GM23248 (cell line): ENCODE measurements at regions not wholly inside any gene's neighbourhood (a gene's known extent, or its start where the extent isn't known, plus 50 kb on each side); places are given as distances from the start of the nearest gene placed in this dataset.

ENCODE experiments used
- DNase-seq: peaks from one replicate; pipeline ENCODE4 v3.0.0-alpha.2; 2015
- H2AFZ ChIP-seq: fragments of 200-600 bp; sonication (generic); 2 replicates; pipeline ENCODE4 v1.6.1; 2016; ENCODE audit warnings: antibody characterized with exemption
- H3F3A ChIP-seq: fragments of 200-600 bp; sonication (generic); 2 replicates; pipeline ENCODE4 v1.6.1; 2016; ENCODE audit warnings: mild to moderate bottlenecking, antibody characterized with exemption, mixed run types; ENCODE audit not compliant: insufficient read depth
- H3K27ac ChIP-seq: fragments of 200-600 bp; sonication (generic); 2 replicates; pipeline ENCODE4 v1.5.1; 2016; ENCODE audit warnings: mild to moderate bottlenecking
- H3K27me3 ChIP-seq: fragments of 200-600 bp; sonication (generic); replicated peaks from 2 replicates; pipeline ENCODE4 v1.6.1; 2016; ENCODE audit warnings: mild to moderate bottlenecking; ENCODE audit not compliant: insufficient read depth
- H3K36me3 ChIP-seq: fragments of 200-600 bp; sonication (generic); 2 replicates; pipeline ENCODE4 v1.6.1; 2016; ENCODE audit warnings: low read depth, mild to moderate bottlenecking
- H3K4me1 ChIP-seq: fragments of 200-600 bp; sonication (generic); 2 replicates; pipeline ENCODE4 v1.6.1; 2016; ENCODE audit warnings: mild to moderate bottlenecking; ENCODE audit not compliant: insufficient read depth
- H3K4me2 ChIP-seq: fragments of 200-600 bp; sonication (generic); one replicate; pipeline ENCODE4 v1.6.1; 2016; ENCODE audit warnings: mild to moderate bottlenecking; ENCODE audit not compliant: unreplicated experiment
- H3K4me3 ChIP-seq: fragments of 200-600 bp; sonication (generic); 2 replicates; pipeline ENCODE4 v1.5.1; 2016; ENCODE audit warnings: mild to moderate bottlenecking
- H3K79me2 ChIP-seq: fragments of 200-600 bp; sonication (generic); 2 replicates; pipeline ENCODE4 v1.6.1; 2016; ENCODE audit warnings: mild to moderate bottlenecking; ENCODE audit not compliant: insufficient read depth
- H3K9ac ChIP-seq: fragments of 200-600 bp; sonication (generic); 2 replicates; pipeline ENCODE4 v1.6.1; 2016; ENCODE audit warnings: mild to moderate bottlenecking
- H3K9me2 ChIP-seq: fragments of 200-600 bp; sonication (generic); 2 replicates; pipeline ENCODE4 v1.6.1; 2016; ENCODE audit warnings: mixed run types, mild to moderate bottlenecking, moderate library complexity; ENCODE audit not compliant: insufficient read depth
- H3K9me3 ChIP-seq: fragments of 200-600 bp; sonication (generic); one replicate; pipeline ENCODE4 v1.6.1; 2017; ENCODE audit warnings: low read depth
- H4K20me1 ChIP-seq: fragments of 200-600 bp; sonication (generic); 2 replicates; pipeline ENCODE4 v1.6.0; 2016; ENCODE audit not compliant: insufficient read depth
- EZH2 ChIP-seq: fragments of 200-600 bp; sonication (generic); IDR thresholded peaks from 2 replicates; pipeline ENCODE4 v1.6.1; 2018; ENCODE audit warnings: antibody characterized with exemption, mild to moderate bottlenecking; ENCODE audit not compliant: insufficient read depth, poor library complexity, severe bottlenecking
- EZH2phosphoT487 ChIP-seq: fragments of 200-600 bp; sonication (generic); IDR thresholded peaks from 2 replicates; pipeline ENCODE4 v1.6.1; 2018; ENCODE audit warnings: antibody characterized with exemption, moderate library complexity, mild to moderate bottlenecking, low read depth; ENCODE audit not compliant: insufficient read depth
- WGBS, 2 experiments: methylation state at CpG; one replicate each; pipeline ENCODE4 v1.1.6; 2015 to 2017; ENCODE audit warnings: low lambda C conversion rate in 2 of 2, low coverage in 1 of 2; ENCODE audit errors: missing lambda C conversion rate in 2 of 2; 5-methylcytosine and 5-hydroxymethylcytosine counted together
- in situ Hi-C: fragments of 300-500 bp; cut with MboI; formaldehyde crosslinking; loops from 2 replicates; pipeline ENCODE4 v1.15.0; 2020

DNA sequence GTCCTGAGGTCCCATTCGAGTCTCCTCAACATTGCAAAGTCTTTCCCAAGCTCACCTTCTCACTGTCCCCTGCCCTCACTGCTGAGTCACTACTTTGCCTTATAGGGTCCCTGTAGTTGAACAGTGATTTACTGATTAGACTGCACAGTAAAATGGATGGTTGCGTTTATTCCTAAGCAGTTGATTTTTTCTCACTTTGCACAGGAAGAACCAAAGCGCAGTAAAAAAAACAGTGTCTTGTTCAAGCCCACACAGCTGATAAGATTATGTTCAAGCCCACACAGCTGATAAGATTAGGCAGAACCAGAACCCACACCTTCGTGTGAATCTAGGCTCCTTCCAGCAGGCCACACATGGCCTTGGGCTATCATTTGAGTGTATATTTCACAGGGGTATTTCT, 215.3 kb upstream of the COPS8 start:
- H3K4me2 ChIP-seq: no peak overlapping the region
- no peaks in the 10 kb centered on the region for H3K27me3 ChIP-seq
- no peaks in the 10 kb centered on the region for H4K20me1 ChIP-seq
- peaks cover 20% of the 10 kb centered on the region for H3K4me1 ChIP-seq
- H3F3A ChIP-seq: peaks cover 29% of the 10 kb centered on the region
- DNase-seq: no peak
- no peak overlapping the region for H3K4me3 ChIP-seq
- TF ChIP-seq EZH2phosphoT487 (no peak), EZH2 (no peak)
- H3K79me2 ChIP-seq: no peaks in the 10 kb centered on the region
- no peaks in the 10 kb centered on the region for H3K9me3 ChIP-seq
- H3K9ac ChIP-seq: no peak overlapping the region
- no peaks in the 10 kb centered on the region for H3K36me3 ChIP-seq
- H3K27ac ChIP-seq: peak overlapping the region; percentile 86; the same call in 1 of the 2 replicates
- H3K9me2 ChIP-seq: peaks cover 6% of the 10 kb centered on the region; the same call in 1 of the 2 replicates
- no peak overlapping the region for H2AFZ ChIP-seq
- 73 to 74% methylated on average over 4 of the region's 4 CpGs for WGBS, 2 experiments
- in situ Hi-C loops: no loop called here

DNA sequence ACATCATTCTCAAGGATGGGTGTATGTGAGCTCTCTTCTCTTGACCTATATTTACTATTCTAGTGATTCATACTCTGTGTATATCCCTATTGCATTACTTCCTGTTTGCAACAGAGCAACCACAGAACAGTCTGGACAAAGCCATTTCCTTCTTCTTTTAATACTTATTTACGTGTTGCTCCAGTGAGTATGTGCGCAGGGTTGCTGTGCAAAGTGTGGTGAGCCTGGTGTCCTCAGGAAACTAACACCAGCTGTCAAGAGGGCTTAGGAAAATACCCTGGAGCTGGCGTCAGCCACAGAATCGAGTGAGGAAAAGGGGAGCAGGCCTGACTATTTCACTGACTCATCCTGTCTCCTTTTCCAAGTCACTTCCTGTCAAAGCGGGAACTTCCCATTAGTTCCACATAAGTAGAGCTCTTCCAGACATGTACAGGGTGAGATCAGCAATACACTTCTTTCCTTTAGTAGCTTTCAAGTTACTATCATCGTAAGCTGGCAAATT, 214.1 kb upstream of the COPS8 start:
- H3K4me1 ChIP-seq: peaks cover 20% of the 10 kb centered on the region
- H4K20me1 ChIP-seq: no peaks in the 10 kb centered on the region
- peak overlapping the region; percentile 86 for H3K27ac ChIP-seq
- WGBS, 2 experiments: 4 to 5% methylated on average over 6 of the region's 6 CpGs
- no peaks in the 10 kb centered on the region for H3K9me3 ChIP-seq
- H3K4me2 ChIP-seq: peak overlapping the region; percentile 35
- 0 out of 2 replicates have a peak, but pooled peaks have one; percentile 51 for TF ChIP-seq EZH2phosphoT487
- TF ChIP-seq EZH2: no peak
- H3K36me3 ChIP-seq: no peaks in the 10 kb centered on the region
- H3K4me3 ChIP-seq: no peak overlapping the region
- in situ Hi-C loops: no loop called here
- H3K9me2 ChIP-seq: peaks cover 6% of the 10 kb centered on the region; the same call in 1 of the 2 replicates
- peak overlapping the region; percentile 44 for H2AFZ ChIP-seq
- peak overlapping the region; percentile 52 for H3K9ac ChIP-seq
- peaks cover 29% of the 10 kb centered on the region for H3F3A ChIP-seq
- H3K27me3 ChIP-seq: no peaks in the 10 kb centered on the region
- DNase-seq: peak; percentile 95
- no peaks in the 10 kb centered on the region for H3K79me2 ChIP-seq

DNA sequence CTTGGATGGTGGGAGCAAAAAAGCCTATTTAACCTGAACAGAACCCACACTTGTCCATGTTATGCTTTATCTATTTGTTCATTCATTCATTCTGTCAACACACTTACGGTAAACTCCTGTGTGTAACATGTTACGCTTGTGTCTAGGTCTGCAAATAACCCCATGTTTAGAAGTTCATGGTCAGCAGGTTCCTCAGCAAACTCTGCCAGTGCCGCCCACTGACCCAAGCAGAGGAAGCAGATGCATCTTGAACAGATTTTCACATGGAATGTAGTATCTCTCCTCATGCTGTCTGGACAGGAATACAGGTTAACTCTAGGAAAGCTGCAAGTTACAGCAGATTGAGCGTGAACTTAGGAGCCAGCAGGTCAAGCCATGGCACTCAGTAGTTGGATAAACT, 213.7 kb upstream of the COPS8 start:
- H3K79me2 ChIP-seq: no peaks in the 10 kb centered on the region
- H3K36me3 ChIP-seq: no peaks in the 10 kb centered on the region
- in situ Hi-C loops: no loop called here
- H3K4me2 ChIP-seq: peak overlapping the region; percentile 35
- TF ChIP-seq EZH2phosphoT487: no peak
- H3K9me3 ChIP-seq: no peaks in the 10 kb centered on the region
- DNase-seq: peak; percentile 4
- H3K4me3 ChIP-seq: no peak overlapping the region
- WGBS, 2 experiments: 86 to 90% methylated on average over 4 of the region's 4 CpGs
- H3K4me1 ChIP-seq: peaks cover 20% of the 10 kb centered on the region
- H3K27me3 ChIP-seq: no peaks in the 10 kb centered on the region
- H3K9me2 ChIP-seq: peaks cover 6% of the 10 kb centered on the region; the same call in 1 of the 2 replicates
- peak overlapping the region; percentile 44; the same call in 1 of the 2 replicates for H2AFZ ChIP-seq
- peak overlapping the region; percentile 52 for H3K9ac ChIP-seq
- peak overlapping the region; percentile 86 for H3K27ac ChIP-seq
- no peaks in the 10 kb centered on the region for H4K20me1 ChIP-seq
- peaks cover 29% of the 10 kb centered on the region for H3F3A ChIP-seq

DNA sequence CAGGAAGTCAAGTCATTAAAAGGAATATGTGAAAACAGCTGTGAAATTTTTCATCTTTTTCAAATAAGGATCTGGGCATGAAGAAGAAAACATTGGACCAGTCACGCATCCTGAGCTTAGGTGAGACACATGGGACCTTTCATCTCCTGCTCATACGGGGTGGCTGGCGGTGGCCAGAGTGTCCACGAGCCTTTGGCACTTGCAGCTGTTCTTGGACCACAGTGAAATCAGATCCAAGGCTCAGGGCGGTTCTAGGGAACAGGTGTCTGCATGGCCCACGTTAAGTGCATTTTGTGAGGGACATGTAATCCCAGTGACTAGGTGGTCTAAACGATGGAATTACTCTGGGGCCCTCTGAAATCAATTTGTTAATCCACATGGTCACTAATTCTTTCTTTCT, 212.7 kb upstream of the COPS8 start:
- H2AFZ ChIP-seq: no peak overlapping the region
- H4K20me1 ChIP-seq: no peaks in the 10 kb centered on the region
- H3K27ac ChIP-seq: no peak overlapping the region
- H3K9me2 ChIP-seq: peaks cover 6% of the 10 kb centered on the region; the same call in 1 of the 2 replicates
- H3K4me3 ChIP-seq: no peak overlapping the region
- 90% methylated on average over 7 of the region's 7 CpGs for WGBS, 2 experiments
- H3K9me3 ChIP-seq: no peaks in the 10 kb centered on the region
- H3K79me2 ChIP-seq: no peaks in the 10 kb centered on the region
- H3K27me3 ChIP-seq: no peaks in the 10 kb centered on the region
- H3K36me3 ChIP-seq: no peaks in the 10 kb centered on the region
- in situ Hi-C loops: no loop called here
- H3F3A ChIP-seq: peaks cover 29% of the 10 kb centered on the region
- no peak for DNase-seq
- peaks cover 20% of the 10 kb centered on the region for H3K4me1 ChIP-seq
- H3K9ac ChIP-seq: no peak overlapping the region
- no peak for TF ChIP-seq EZH2phosphoT487
- no peak for TF ChIP-seq EZH2
- H3K4me2 ChIP-seq: no peak overlapping the region
